Muscle of leg (tissue), 3 donors: ENCODE measurements at regions not wholly inside any gene's neighbourhood (a gene's known extent, or its start where the extent isn't known, plus 50 kb on each side); places are given as distances from the start of the nearest gene placed in this dataset.
"Not testable (repeated sequence)": the region's sequence is repeated elsewhere in the genome, so short reads cannot be mapped to it uniquely, and the experiment has no call there.

ENCODE experiments used
- DNase-seq: peaks from one replicate; pipeline ENCODE4 v3.0.0; 2013
- H3K27ac ChIP-seq: one replicate; pipeline ENCODE4 v1.5.1; 2013; ENCODE audit warnings: mild to moderate bottlenecking, low read length, control low read depth
- H3K27me3 ChIP-seq: one replicate; pipeline ENCODE4 v1.6.1; 2013; ENCODE audit warnings: low read length; ENCODE audit not compliant: control insufficient read depth, insufficient read depth
- H3K36me3 ChIP-seq: one replicate; pipeline ENCODE4 v1.6.1; 2013; ENCODE audit warnings: low read length; ENCODE audit not compliant: control insufficient read depth, insufficient read depth
- H3K4me1 ChIP-seq: one replicate; pipeline ENCODE4 v1.6.1; 2013; ENCODE audit warnings: low read length; ENCODE audit not compliant: control insufficient read depth, insufficient read depth
- H3K4me3 ChIP-seq: one replicate; pipeline ENCODE4 v1.5.1; 2013; ENCODE audit warnings: low read length, control low read depth
- H3K9me3 ChIP-seq: replicated peaks from 2 replicates; pipeline ENCODE4 v1.6.1; 2013; ENCODE audit warnings: low read depth, low read length; ENCODE audit not compliant: control insufficient read depth
- WGBS: methylation state at CpG from one replicate; pipeline ENCODE4 v1.1.5; 2013; ENCODE audit warnings: missing lambda C conversion rate; ENCODE audit not compliant: insufficient coverage; 5-methylcytosine and 5-hydroxymethylcytosine counted together

- no CpG with 5 or more reads among the region's 5 CpGs for WGBS
- H3K9me3 ChIP-seq, H3K4me1 ChIP-seq, H3K36me3 ChIP-seq, H3K4me3 ChIP-seq, DNase-seq, H3K27ac ChIP-seq, H3K27me3 ChIP-seq: not testable (repeated sequence)
Observed at GRCh38 chr15:85196697-85197096, 183.7 kb upstream of the AKAP13 start.

- H3K9me3 ChIP-seq, H3K4me3 ChIP-seq, H3K27ac ChIP-seq, H3K4me1 ChIP-seq, H3K27me3 ChIP-seq, H3K36me3 ChIP-seq, DNase-seq: not testable (repeated sequence)
- no CpG with 5 or more reads among the region's 5 CpGs for WGBS
Observed at GRCh38 chr15:85197582-85197981, 182.8 kb upstream of the AKAP13 start.

DNA sequence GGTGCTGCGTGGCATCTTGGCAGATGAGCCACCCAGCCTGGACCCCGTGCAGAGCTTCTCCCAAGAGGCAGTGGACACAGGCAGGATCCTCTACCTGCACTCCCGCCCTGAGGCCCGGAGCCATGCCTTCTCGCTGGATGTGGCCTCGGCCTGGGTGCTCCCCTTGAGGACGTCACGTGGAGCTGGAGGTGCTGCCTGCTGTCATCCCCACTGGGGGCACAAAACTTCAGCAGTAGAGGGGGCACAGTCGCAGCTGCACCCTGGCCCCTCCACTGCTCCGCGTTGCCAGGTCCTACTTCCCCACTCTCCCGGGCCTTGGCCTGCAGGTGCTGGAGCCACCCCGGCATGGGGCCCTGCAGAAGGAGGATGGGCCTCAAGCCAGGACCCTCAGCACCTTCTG lies 182.0 kb upstream of the AKAP13 start:
- DNase-seq, H3K27ac ChIP-seq, H3K4me3 ChIP-seq, H3K9me3 ChIP-seq, H3K27me3 ChIP-seq, H3K36me3 ChIP-seq, H3K4me1 ChIP-seq: not testable (repeated sequence)
- WGBS: no CpG with 5 or more reads among the region's 13 CpGs

DNA sequence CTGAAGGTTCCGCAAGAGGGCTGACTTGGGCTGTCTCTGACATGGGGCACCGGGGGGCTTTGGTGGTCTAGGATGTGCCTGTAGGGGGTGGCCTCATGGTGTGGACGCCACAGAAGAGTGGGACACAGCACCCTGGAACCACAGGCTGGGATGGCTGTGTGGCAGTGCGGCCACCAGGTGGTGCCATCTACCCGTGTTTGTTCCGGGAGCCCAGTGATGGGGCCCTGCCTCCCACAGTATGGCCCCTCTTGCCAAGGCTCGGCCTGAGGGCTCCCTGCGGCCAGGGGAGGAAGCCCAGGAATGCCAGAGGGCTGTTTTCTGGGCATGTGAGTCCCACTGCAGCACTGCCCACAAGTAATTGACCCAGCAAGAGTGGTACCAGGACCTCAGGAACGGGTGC lies 180.2 kb upstream of the AKAP13 start:
- H3K4me3 ChIP-seq, H3K36me3 ChIP-seq, DNase-seq, H3K27me3 ChIP-seq, H3K9me3 ChIP-seq, H3K27ac ChIP-seq, H3K4me1 ChIP-seq: not testable (repeated sequence)
- no CpG with 5 or more reads among the region's 9 CpGs for WGBS

DNA sequence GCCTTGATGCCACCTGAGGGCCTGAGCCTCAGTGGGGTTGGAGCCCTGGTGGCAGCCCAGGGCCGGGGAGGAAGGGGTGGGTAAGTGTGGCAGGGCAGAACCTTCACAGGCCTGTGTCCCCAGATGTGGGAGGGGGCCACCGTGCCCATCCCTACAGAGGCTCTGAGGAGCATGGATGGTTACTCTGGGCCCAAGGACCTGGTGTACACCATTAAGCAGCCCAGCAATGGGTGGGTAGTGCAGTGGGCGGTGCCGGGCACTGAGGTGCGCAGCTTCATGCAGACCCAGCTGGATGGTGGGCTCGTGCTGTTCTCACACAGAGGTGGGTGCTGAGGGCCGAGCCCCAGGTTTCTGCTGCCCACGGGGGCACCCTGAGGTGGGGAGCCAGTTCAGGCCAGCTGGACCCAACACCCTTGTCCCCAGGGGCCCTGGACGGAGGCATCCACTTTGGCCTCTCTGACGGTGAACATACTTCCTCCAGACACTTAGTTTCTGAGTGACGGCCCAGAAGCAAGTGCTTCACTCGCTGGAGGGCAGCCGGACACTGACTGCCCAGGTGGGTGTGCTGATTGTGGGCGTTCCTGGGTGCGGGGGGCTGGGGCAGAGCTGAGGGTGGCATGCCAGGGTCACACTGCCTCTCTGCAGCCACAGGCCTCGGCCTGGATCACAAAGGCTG lies 179.1 kb upstream of the AKAP13 start:
- not testable (repeated sequence) for H3K27ac ChIP-seq, DNase-seq, H3K9me3 ChIP-seq, H3K27me3 ChIP-seq, H3K36me3 ChIP-seq, H3K4me1 ChIP-seq, H3K4me3 ChIP-seq
- no CpG with 5 or more reads among the region's 16 CpGs for WGBS

- H3K4me1 ChIP-seq, H3K27ac ChIP-seq, H3K9me3 ChIP-seq, H3K4me3 ChIP-seq, H3K36me3 ChIP-seq, H3K27me3 ChIP-seq, DNase-seq: not testable (repeated sequence)
- no CpG with 5 or more reads among the region's 16 CpGs for WGBS
Observed at GRCh38 chr15:85204481-85204880, 175.9 kb upstream of the AKAP13 start.

DNA sequence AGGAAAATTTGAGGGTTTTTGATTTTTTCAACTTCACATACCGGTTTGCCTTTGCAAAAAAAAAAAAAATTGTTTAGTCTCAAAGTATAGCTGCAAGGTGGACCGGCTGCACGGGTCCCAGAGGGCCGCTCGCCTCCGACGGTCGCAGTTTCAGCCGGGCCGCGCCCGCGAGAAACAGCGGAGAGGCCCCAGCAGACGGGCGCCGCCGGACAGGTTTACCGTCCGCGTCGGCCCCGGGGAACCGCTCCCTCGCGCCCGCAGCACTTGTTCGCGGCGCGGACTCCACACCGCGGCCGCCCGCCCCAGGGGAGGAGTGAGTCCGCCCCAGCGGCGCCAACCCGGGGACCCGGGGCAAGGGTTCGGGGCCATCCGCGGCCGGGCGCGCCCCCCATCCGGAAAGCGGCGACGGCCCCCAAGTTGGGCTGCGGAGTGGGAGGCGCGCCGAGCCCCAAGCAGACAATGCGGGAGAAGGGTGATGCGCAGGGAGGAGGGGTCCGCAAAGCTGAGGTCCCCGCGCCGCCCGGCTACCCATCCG lies 146.5 kb upstream of the AKAP13 start:
- H3K4me1 ChIP-seq, H3K4me3 ChIP-seq, DNase-seq, H3K27ac ChIP-seq, H3K36me3 ChIP-seq, H3K9me3 ChIP-seq, H3K27me3 ChIP-seq: not testable (repeated sequence)
- WGBS: 0% methylated on average over 1 of the region's 62 CpGs

DNA sequence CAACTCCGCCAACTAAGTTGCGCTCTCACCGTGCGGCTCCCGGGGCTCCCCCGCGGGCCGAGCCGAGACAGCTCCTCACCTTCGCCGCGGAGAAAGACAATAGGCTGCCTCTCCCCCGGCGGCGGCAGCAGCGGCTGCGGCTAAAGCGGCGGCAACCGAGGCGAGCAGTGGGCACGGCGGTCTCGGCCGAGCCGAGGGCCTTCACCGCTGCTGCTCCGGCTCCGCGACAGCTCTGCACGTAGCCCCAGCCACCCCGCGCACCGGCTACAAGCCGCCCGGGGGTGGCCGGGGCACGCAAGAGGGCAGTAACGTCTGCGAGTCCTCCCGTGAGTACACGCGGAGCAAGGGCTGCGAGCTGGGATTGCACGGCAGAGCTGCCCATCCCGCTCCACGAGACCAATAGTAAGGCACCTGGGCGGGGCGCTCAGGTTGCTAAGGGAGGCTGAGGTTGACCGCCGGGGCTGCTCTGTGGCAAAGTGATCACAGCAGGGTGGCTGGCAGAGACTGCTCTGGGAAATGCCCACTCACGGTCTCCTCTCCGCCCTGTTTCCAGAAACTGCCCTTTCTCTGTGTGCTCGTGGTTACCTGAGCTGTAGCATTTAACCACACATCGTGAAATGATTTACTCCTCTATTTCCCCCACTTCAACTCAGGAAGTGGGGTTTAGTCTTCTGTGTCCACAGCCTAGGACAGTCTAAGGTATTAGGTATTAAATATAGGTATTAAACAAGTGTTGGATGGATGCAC lies 145.8 kb upstream of the AKAP13 start:
- not testable (repeated sequence) for H3K27me3 ChIP-seq, H3K36me3 ChIP-seq, H3K4me1 ChIP-seq, H3K4me3 ChIP-seq, H3K27ac ChIP-seq, DNase-seq, H3K9me3 ChIP-seq
- no CpG with 5 or more reads among the region's 55 CpGs for WGBS

DNA sequence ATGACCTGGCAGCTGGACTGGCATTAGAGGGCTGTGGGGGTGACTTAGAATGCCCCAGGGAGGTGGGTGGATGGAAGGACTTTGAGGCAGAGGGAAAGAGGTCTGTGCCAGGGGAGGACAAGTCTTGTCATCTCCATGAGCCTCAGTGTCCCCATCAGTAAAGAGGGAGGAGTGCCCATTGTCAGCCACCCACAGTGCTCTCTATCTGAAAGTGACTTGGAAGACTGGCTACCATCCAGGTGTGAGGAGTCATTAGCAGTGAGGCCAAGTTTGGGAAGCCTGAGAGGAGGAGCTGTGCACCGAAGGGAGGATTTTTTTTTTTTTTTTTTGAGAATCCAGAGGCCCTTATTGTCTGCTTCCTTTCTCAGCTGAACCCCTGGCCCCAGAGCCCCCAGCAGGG lies 136.3 kb upstream of the AKAP13 start:
- not testable (repeated sequence) for H3K27me3 ChIP-seq, H3K4me3 ChIP-seq, H3K4me1 ChIP-seq, DNase-seq, H3K9me3 ChIP-seq, H3K36me3 ChIP-seq, H3K27ac ChIP-seq
- WGBS: no CpG with 5 or more reads among the region's 1 CpG

- not testable (repeated sequence) for H3K4me1 ChIP-seq
Observed at GRCh38 chr15:85250938-85251542, 129.4 kb upstream of the AKAP13 start.

More at GRCh38 chr15:85250938-85251542, 129.4 kb upstream of the AKAP13 start:
- not testable (repeated sequence) for H3K9me3 ChIP-seq, H3K4me3 ChIP-seq, H3K36me3 ChIP-seq, DNase-seq, H3K27me3 ChIP-seq, H3K27ac ChIP-seq
- WGBS: 81% methylated on average over 6 of the region's 8 CpGs
